GM12865 (cell line): ENCODE measurements at regions not wholly inside any gene's neighbourhood (a gene's known extent, or its start where the extent isn't known, plus 50 kb on each side); places are given as distances from the start of the nearest gene placed in this dataset.

Experiments
- DNase-seq: peaks from one replicate; pipeline ENCODE4 v3.0.0; 2010; ENCODE audit warnings: low read depth
- H3K4me3 ChIP-seq: 2 replicates; pipeline ENCODE4 v1.5.1; 2011; ENCODE audit warnings: mild to moderate bottlenecking, low read depth, low read length, control low read depth
- TF ChIP-seq, protein P1 (sequence below): IDR thresholded peaks from 2 replicates; pipeline ENCODE4 v1.5.1; 2011; ENCODE audit warnings: low read length, control low read depth, low read depth, inconsistent platforms; ENCODE audit not compliant: insufficient read depth; ENCODE audit errors: missing control alignments

DNA sequence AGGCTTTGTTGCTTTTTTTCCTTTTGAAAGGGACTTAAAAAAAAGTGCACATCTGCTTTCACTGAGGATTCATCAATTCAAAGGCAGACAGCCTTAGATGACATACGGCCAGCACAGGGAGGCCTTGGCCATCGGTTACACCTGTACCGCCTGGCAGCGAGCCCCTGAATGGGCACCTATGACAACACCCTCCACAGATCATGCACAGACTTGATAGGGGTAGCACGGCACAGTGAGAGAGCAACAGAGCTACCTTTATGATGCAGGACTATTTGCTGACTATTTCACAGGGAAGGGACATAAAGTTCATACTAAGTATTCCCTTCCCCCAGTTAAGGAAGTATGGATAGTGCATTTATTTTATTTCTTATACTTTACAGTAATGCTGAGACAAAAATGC, 137.9 kb upstream of the ARID2 start:
- H3K4me3 ChIP-seq, result no peak overlapping the region
- TF ChIP-seq, protein P1, sequence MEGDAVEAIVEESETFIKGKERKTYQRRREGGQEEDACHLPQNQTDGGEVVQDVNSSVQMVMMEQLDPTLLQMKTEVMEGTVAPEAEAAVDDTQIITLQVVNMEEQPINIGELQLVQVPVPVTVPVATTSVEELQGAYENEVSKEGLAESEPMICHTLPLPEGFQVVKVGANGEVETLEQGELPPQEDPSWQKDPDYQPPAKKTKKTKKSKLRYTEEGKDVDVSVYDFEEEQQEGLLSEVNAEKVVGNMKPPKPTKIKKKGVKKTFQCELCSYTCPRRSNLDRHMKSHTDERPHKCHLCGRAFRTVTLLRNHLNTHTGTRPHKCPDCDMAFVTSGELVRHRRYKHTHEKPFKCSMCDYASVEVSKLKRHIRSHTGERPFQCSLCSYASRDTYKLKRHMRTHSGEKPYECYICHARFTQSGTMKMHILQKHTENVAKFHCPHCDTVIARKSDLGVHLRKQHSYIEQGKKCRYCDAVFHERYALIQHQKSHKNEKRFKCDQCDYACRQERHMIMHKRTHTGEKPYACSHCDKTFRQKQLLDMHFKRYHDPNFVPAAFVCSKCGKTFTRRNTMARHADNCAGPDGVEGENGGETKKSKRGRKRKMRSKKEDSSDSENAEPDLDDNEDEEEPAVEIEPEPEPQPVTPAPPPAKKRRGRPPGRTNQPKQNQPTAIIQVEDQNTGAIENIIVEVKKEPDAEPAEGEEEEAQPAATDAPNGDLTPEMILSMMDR, result no peak
- DNase-seq, result no peak

DNA sequence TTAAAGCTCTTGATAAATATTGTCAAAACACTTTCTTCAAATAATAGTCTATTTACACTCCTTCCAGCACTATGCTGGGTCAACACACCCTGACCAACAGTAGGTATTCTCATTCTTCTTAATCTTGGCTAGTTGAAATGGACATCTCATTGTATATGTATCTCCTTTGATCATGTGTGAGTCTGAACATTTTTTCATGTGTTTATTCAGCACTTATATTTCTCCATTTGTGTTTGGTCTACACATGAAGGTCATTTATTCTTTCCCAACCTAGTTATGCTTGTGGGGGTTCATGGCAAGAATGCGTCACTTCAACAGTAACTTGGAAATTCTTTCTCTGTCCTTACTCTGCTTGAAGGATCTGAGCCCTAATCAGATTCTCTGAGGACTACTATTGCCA, 133.1 kb upstream of the ARID2 start:
- TF ChIP-seq, protein P1, result no peak
- no peak overlapping the region for H3K4me3 ChIP-seq
- no peak for DNase-seq

DNA sequence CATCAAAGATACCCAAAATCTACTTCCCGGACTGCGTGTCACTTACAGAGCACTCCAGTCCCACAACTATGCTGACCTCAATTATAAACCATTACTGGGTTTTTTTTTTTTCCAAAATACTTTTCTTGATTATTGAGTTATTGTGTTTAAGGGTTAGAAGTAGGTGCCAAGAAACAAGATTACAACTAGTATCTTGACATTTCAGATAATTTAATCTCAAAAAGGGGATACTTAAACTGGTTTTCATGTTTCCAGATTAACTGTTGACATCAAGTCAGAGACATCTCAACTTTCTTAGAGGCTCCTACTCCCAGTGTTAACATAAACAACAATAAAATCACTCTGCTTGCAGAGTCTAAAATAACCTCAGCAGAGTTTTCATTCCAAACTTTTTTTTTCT, 131.2 kb upstream of the ARID2 start:
- TF ChIP-seq, protein P1, result no peak

DNA sequence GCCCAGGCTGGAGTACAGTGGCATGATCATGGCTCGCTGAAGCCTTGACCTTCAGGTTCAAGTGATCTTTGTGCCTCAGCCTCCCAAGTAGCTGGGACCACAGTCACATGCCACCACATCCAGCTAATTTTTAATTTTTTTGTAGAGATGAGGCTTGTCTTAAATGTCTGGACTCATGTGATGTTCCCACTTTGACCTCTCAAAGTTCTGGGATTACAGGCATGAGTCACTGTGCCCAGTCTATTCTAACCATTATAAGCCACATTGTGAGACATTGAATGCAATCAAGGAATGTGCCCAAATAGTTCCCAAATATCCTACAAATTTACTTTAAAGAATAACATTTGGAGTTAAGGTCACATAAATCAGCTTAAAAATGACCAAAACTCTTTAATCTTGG, 130.7 kb upstream of the ARID2 start:
- no peak overlapping the region for H3K4me3 ChIP-seq
- TF ChIP-seq, protein P1, result no peak
- no peak for DNase-seq

More for the DNA sequence above, 131.2 kb upstream of the ARID2 start:
- H3K4me3 ChIP-seq, result no peak overlapping the region
- DNase-seq, result no peak

DNA sequence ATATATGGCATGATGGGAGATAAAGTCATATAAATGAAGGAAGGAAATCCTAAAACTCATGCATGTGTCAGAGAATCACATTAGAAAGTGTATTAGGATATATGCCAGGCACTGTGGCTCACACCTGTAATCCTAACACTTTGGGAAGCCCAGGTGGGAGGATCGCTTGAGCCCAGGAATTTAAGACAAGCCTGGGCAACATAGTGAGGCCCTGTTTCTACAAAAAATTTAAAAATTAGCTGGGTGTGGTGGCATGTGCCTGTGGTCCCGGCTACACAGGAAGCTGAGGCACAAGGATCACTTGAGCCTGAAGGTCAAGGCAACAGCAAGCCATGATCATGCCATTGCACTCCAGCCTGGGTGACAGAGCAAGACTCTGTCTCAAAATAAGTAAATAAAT, 130.3 kb upstream of the ARID2 start:
- no peak overlapping the region for H3K4me3 ChIP-seq
- no peak for DNase-seq
- TF ChIP-seq, protein P1, result no peak

DNA sequence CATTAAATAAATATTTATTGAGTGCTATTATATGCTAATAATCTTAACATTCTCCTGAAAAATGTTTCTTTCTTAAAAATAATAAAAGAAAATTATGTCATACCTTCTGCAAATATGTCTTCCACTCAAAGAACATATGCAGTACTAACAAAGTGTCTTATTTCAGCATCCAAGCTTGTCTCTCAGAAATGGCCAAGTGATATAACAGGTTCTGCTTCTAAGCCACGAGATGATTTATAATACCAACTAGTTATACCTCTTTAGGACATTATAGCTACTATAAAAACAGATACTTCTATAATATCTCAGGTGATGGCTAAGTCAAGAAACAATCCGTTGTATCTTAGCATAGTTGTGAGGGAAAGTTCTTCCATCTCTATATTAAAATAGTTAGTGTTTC, 128.1 kb upstream of the ARID2 start:
- H3K4me3 ChIP-seq, result no peak overlapping the region
- DNase-seq, result no peak
- TF ChIP-seq, protein P1, result no peak

DNA sequence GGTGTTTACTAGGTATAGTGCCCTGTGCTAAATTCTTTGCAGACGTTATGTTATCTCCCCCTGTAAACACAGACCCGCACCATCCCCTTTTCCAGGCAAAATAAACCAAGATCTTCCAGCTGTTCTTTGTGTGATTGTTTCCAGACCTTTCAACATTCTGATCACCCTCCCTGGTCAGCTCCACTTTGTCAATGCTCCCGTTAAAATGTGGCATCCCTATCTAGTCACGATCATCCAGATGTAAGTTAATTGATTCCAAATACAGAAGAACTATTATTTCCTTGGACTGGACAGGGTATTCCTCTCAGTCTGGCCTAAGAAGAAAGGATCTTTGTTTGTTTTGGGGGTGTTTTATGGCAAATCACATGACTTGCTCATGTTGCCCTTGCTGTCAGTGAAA, 127.6 kb upstream of the ARID2 start:
- no peak for DNase-seq
- TF ChIP-seq, protein P1, result no peak
- H3K4me3 ChIP-seq, result no peak overlapping the region
